Endodermal cell (in vitro differentiated cells): ENCODE measurements at regions not wholly inside any gene's neighbourhood (a gene's known extent, or its start where the extent isn't known, plus 50 kb on each side); places are given as distances from the start of the nearest gene placed in this dataset.

ENCODE experiments used
- DNase-seq: peaks from one replicate; pipeline ENCODE4 v3.0.0-alpha.2; 2017
- H3K27ac ChIP-seq: 2 replicates; pipeline ENCODE4 v1.5.1; 2013; ENCODE audit warnings: mild to moderate bottlenecking, low read depth, low read length, moderate library complexity
- H3K27me3 ChIP-seq: 2 replicates; pipeline ENCODE4 v1.6.1; 2013; ENCODE audit warnings: mild to moderate bottlenecking, low read length, moderate library complexity; ENCODE audit not compliant: insufficient read depth, control insufficient read depth, poor library complexity, severe bottlenecking
- H3K36me3 ChIP-seq: 2 replicates; pipeline ENCODE4 v1.7.0; 2013; ENCODE audit warnings: mild to moderate bottlenecking, low read length, moderate library complexity; ENCODE audit not compliant: control insufficient read depth, insufficient read depth
- H3K4me1 ChIP-seq: one replicate; pipeline ENCODE4 v1.7.0; 2013; ENCODE audit warnings: low read length; ENCODE audit not compliant: control insufficient read depth, insufficient read depth
- H3K4me3 ChIP-seq: 2 replicates; pipeline ENCODE4 v1.5.1; 2013; ENCODE audit warnings: mild to moderate bottlenecking, low read length, moderate library complexity
- H3K9ac ChIP-seq: 2 replicates; pipeline ENCODE4 v1.6.1; 2013; ENCODE audit warnings: mild to moderate bottlenecking, low read length, moderate library complexity; ENCODE audit not compliant: poor library complexity, severe bottlenecking; ENCODE audit errors: extremely low read depth
- H3K9me3 ChIP-seq: 2 replicates; pipeline ENCODE4 v1.6.1; 2013; ENCODE audit warnings: mild to moderate bottlenecking, low read length, moderate library complexity; ENCODE audit not compliant: control insufficient read depth
- H3K27ac Mint-ChIP-seq: 2 replicates; pipeline ENCODE4 v1.8.0; 2020; ENCODE audit warnings: mixed read lengths
- H3K27me3 Mint-ChIP-seq: 2 replicates; pipeline ENCODE4 v1.8.0; 2021; ENCODE audit warnings: mild to moderate bottlenecking, mixed read lengths; ENCODE audit not compliant: insufficient read depth
- H3K36me3 Mint-ChIP-seq: 2 replicates; pipeline ENCODE4 v1.8.0; 2020; ENCODE audit warnings: low read depth, mixed read lengths
- H3K4me1 Mint-ChIP-seq: 2 replicates; pipeline ENCODE4 v1.8.0; 2020; ENCODE audit warnings: mixed read lengths
- H3K4me3 Mint-ChIP-seq: 2 replicates; pipeline ENCODE4 v1.8.0; 2020; ENCODE audit warnings: mild to moderate bottlenecking, moderate library complexity, mixed read lengths
- H3K9me3 Mint-ChIP-seq: 2 replicates; pipeline ENCODE4 v1.8.0; 2020; ENCODE audit warnings: mild to moderate bottlenecking, mixed read lengths
- WGBS, 2 experiments: methylation state at CpG; one replicate each; pipeline versions ENCODE4 v1.1.5 to v1.1.7; 2013; ENCODE audit warnings: missing lambda C conversion rate in 2 of 2, mixed read lengths in 1 of 2; ENCODE audit not compliant: insufficient coverage in 1 of 2, insufficient read length in 1 of 2; 5-methylcytosine and 5-hydroxymethylcytosine counted together
- TF ChIP-seq, protein P1 (sequence below): fragments of 200-600 bp; sonication (generic); conservative IDR thresholded peaks from 2 replicates; pipeline ENCODE4 v1.5.0; 2021; ENCODE audit warnings: antibody characterized with exemption, mild to moderate bottlenecking

DNA sequence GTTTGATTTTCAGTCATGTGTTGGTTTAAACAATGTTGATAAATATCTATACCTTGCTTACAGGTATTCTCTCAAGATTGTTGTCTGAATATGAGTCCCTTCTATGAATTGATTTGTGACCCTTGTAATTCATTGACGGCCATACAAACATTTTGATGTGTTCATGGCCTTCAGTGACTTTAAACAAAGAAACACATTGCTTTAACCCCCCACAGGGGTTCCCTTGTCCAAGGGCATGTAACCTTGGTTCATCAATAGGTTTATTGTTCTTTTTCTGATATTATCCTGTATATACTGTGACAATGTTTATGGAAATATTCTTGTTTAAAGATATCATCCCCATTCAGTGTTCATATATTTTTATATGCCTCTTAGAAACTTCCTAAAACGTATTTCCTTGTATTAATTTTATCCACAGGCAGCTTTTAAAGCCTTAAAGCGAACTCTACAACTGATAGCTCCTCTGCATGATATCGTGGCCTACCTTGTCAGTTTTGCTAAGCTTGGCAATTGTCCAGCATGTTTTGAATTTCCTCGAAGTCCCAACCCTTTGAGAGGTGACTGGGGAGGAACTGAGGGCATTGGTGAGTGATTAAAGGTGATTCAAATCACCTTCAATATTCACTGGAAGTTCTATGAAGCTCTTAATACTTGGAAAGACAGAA, 87.0 kb downstream of the CD164 start:
- TF ChIP-seq, protein P1, sequence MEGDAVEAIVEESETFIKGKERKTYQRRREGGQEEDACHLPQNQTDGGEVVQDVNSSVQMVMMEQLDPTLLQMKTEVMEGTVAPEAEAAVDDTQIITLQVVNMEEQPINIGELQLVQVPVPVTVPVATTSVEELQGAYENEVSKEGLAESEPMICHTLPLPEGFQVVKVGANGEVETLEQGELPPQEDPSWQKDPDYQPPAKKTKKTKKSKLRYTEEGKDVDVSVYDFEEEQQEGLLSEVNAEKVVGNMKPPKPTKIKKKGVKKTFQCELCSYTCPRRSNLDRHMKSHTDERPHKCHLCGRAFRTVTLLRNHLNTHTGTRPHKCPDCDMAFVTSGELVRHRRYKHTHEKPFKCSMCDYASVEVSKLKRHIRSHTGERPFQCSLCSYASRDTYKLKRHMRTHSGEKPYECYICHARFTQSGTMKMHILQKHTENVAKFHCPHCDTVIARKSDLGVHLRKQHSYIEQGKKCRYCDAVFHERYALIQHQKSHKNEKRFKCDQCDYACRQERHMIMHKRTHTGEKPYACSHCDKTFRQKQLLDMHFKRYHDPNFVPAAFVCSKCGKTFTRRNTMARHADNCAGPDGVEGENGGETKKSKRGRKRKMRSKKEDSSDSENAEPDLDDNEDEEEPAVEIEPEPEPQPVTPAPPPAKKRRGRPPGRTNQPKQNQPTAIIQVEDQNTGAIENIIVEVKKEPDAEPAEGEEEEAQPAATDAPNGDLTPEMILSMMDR, result no peak
- H3K27ac ChIP-seq, result no peak overlapping the region
- Mint-ChIP-seq H3K9me3 (no peaks in the 10 kb centered on the region), H3K27ac (no peak overlapping the region), H3K27me3 (peaks cover 2% of the 10 kb centered on the region), H3K36me3 (no peaks in the 10 kb centered on the region), H3K4me1 (peaks cover 18% of the 10 kb centered on the region), H3K4me3 (no peak overlapping the region)
- H3K4me1 ChIP-seq, result no peaks in the 10 kb centered on the region
- no peak overlapping the region for H3K9ac ChIP-seq
- no peak for DNase-seq
- WGBS, 2 experiments, result 88 to 96% methylated on average over 4 to 5 of the region's 5 CpGs
- no peaks in the 10 kb centered on the region for H3K27me3 ChIP-seq
- H3K36me3 ChIP-seq, result no peaks in the 10 kb centered on the region
- H3K4me3 ChIP-seq, result no peak overlapping the region
- no peaks in the 10 kb centered on the region for H3K9me3 ChIP-seq

DNA sequence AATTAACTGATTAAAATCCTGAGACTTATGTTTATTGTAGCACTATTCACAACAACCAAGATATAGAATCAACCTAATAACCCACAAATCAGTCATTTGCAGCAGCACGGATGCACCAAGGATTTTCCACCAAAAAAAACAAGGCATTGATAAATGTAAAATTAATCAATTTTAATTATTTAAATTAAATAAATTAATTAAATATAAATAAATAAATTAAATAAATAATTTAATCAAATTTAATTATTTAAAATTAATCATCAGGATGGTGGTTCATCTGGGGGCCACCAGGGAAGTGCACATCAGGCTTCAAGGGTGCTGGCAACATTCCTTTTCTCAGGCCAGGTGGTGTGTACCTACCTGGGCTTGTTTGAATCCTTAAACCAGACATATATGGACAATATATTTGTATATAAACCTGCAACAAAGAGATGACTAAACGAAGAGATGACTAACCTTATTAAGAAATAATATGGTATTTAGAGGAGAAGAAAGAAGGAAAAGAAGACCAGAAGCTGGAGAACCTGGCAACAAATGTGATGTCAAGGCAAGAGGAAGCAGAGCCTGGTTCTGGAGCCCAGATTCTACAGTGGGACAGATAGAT, 89.2 kb downstream of the CD164 start:
- no peak overlapping the region for H3K9ac ChIP-seq
- DNase-seq, result no peak
- H3K36me3 ChIP-seq, result no peaks in the 10 kb centered on the region
- H3K4me3 ChIP-seq, result no peak overlapping the region
- no peak overlapping the region for H3K27ac ChIP-seq
- TF ChIP-seq, protein P1, result no peak
- H3K4me1 ChIP-seq, result no peaks in the 10 kb centered on the region
- H3K27ac Mint-ChIP-seq, result no peak overlapping the region
- H3K9me3 ChIP-seq, result no peaks in the 10 kb centered on the region
- WGBS, 2 experiments, result 83% methylated on average over 2 of the region's 2 CpGs; no CpG with 5 or more reads in 1 of the 2 experiments
- H3K27me3 Mint-ChIP-seq, result peaks cover 2% of the 10 kb centered on the region
- H3K27me3 ChIP-seq, result no peaks in the 10 kb centered on the region
- no peaks in the 10 kb centered on the region for H3K9me3 Mint-ChIP-seq
- H3K4me3 Mint-ChIP-seq, result no peak overlapping the region
- H3K4me1 Mint-ChIP-seq, result peaks cover 15% of the 10 kb centered on the region
- H3K36me3 Mint-ChIP-seq, result no peaks in the 10 kb centered on the region

DNA sequence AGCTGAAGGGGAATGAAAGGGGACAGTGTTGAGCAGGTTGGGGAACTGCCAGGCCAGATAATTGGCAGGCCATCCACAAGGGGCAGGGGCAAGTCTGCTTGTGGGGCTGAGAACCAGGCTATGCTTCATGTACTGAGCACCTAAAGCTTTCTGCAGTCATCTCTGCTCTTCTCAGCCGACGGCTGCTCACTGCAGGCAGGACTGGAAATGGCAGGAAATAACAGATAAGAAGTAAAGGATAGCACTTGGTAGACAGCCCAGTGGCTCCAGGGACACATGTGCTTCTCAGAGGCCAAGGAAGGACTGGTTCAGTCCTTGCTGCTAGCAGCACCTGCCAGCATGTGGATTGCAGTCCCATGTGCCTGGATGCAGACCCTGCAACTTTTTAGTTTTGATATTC, 89.8 kb downstream of the CD164 start:
- no peak overlapping the region for H3K9ac ChIP-seq
- Mint-ChIP-seq H3K4me1 (peaks cover 11% of the 10 kb centered on the region), H3K27me3 (peaks cover 2% of the 10 kb centered on the region), H3K4me3 (no peak overlapping the region), H3K9me3 (no peaks in the 10 kb centered on the region), H3K36me3 (no peaks in the 10 kb centered on the region), H3K27ac (no peak overlapping the region)
- H3K27me3 ChIP-seq, result no peaks in the 10 kb centered on the region
- TF ChIP-seq, protein P1, result no peak
- H3K4me3 ChIP-seq, result no peak overlapping the region
- H3K36me3 ChIP-seq, result no peaks in the 10 kb centered on the region
- peak; percentile 52 for DNase-seq
- no peaks in the 10 kb centered on the region for H3K9me3 ChIP-seq
- H3K4me1 ChIP-seq, result no peaks in the 10 kb centered on the region
- WGBS, 2 experiments, result 90 to 92% methylated on average over 2 of the region's 2 CpGs
- H3K27ac ChIP-seq, result no peak overlapping the region
